Tibial artery (tissue), 4 donors: ENCODE measurements at regions not wholly inside any gene's neighbourhood (a gene's known extent, or its start where the extent isn't known, plus 50 kb on each side); places are given as distances from the start of the nearest gene placed in this dataset.
"Not testable (repeated sequence)": the region's sequence is repeated elsewhere in the genome, so short reads cannot be mapped to it uniquely, and the experiment has no call there.

Experiments
- DNase-seq, 2 donors: peaks; one replicate each; pipeline ENCODE4 v3.0.0-alpha.2; 2019
- H3K27ac ChIP-seq, 2 donors: fragments of 200-600 bp; sonication (generic) in 1 of 2; 1 replicate in 1 of 2; 2 replicates in 1 of 2; pipeline ENCODE4 v1.5.1; 2018 to 2019; ENCODE audit warnings: mild to moderate bottlenecking in 1 of 2
- H3K27me3 ChIP-seq, 2 donors: fragments of 200-600 bp; sonication (generic) in 1 of 2; one replicate each; pipeline versions ENCODE4 v1.5.1 to v1.6.0; 2016 to 2019
- H3K36me3 ChIP-seq, 3 donors: fragments of 200-600 bp; sonication (generic) in 2 of 3; one replicate each; pipeline ENCODE4 v1.5.1; 2016 to 2019; ENCODE audit warnings: mild to moderate bottlenecking in 2 of 3
- H3K4me1 ChIP-seq, 4 donors: fragments of 200-600 bp; sonication (generic) in 2 of 4; 1 replicate in 3 of 4; 2 replicates in 1 of 4; pipeline ENCODE4 v1.5.1; 2016 to 2019
- H3K4me3 ChIP-seq, 2 donors: fragments of 200-600 bp; sonication (generic) in 1 of 2; 1 replicate in 1 of 2; 2 replicates in 1 of 2; pipeline ENCODE4 v1.5.1; 2018 to 2019; ENCODE audit warnings: mild to moderate bottlenecking in 2 of 2
- H3K9me3 ChIP-seq, 3 donors: fragments of 200-600 bp; sonication (generic) in 1 of 3; one replicate each; pipeline ENCODE4 v1.5.1; 2016 to 2019
- CTCF ChIP-seq, 2 experiments: fragments of 200-600 bp in 1 of 2; fragments of 450-650 bp in 1 of 2; IDR thresholded peaks; one replicate each; pipeline ENCODE4 v1.5.1; 2017 to 2019; ENCODE audit warnings: antibody characterized with exemption in 2 of 2, mild to moderate bottlenecking in 1 of 2, moderate library complexity in 1 of 2
- intact Hi-C: fragments of 100-400 bp; cut with DNase I; formaldehyde crosslinking; loops from one replicate; pipeline ENCODE4 v1.15.0; 2023; ENCODE audit warnings: low total_unique reads

- H3K9me3 ChIP-seq = peaks cover 0 to 29% (median 29%) of the 10 kb centered on the region in 3 donors
- H3K27ac ChIP-seq = no peak overlapping the region
- intact Hi-C loops = no loop called here
- DNase-seq = no peak
- H3K36me3 ChIP-seq = no peaks in the 10 kb centered on the region
- TF ChIP-seq CTCF (IDR thresholded peaks at IDR 0.05) = no peak
- H3K27me3 ChIP-seq = peaks cover 0 to 32% of the 10 kb centered on the region in 2 donors
- no peaks in the 10 kb centered on the region for H3K4me1 ChIP-seq
- H3K4me3 ChIP-seq = no peak overlapping the region
These were observed 151.7 kb downstream of the KCNJ18 start for GRCh38 chr17:21843951-21844590.

GRCh38 chr17:21848510-21848909 is 156.2 kb downstream of the KCNJ18 start:
- H3K4me3 ChIP-seq, DNase-seq, H3K4me1 ChIP-seq, H3K27ac ChIP-seq, H3K36me3 ChIP-seq, intact Hi-C loops: not testable (repeated sequence)
- Histone ChIP-seq H3K27me3 (peaks cover 0 to 13% of the 10 kb centered on the region in 2 donors), H3K9me3 (peaks cover 0 to 14% (median 9%) of the 10 kb centered on the region in 3 donors)

GRCh38 chr17:21849030-21849429 is 156.7 kb downstream of the KCNJ18 start:
- H3K9me3 ChIP-seq, H3K4me3 ChIP-seq, H3K27ac ChIP-seq, H3K36me3 ChIP-seq, H3K4me1 ChIP-seq, intact Hi-C loops, H3K27me3 ChIP-seq, DNase-seq: not testable (repeated sequence)

- H3K27me3 ChIP-seq, H3K4me3 ChIP-seq, DNase-seq, H3K27ac ChIP-seq, H3K4me1 ChIP-seq, intact Hi-C loops, H3K9me3 ChIP-seq, H3K36me3 ChIP-seq: not testable (repeated sequence)
These were observed 158.3 kb downstream of the KCNJ18 start for GRCh38 chr17:21850614-21851013.
